BE2C (cell line): ENCODE measurements at regions not wholly inside any gene's neighbourhood (a gene's known extent, or its start where the extent isn't known, plus 50 kb on each side); places are given as distances from the start of the nearest gene placed in this dataset.

Experiments used
- DNase-seq: peaks from one replicate; pipeline ENCODE4 v3.0.0-alpha.2; 2020
- H3K27me3 ChIP-seq: fragments of 250-450 bp; sonication (Bioruptor Pico); 2 replicates; pipeline ENCODE4 v1.5.1; 2020; ENCODE audit warnings: mild to moderate bottlenecking
- H3K36me3 ChIP-seq: fragments of 250-450 bp; sonication (Bioruptor Pico); 2 replicates; pipeline ENCODE4 v1.5.1; 2020; ENCODE audit warnings: mild to moderate bottlenecking
- H3K4me1 ChIP-seq: fragments of 250-450 bp; sonication (Bioruptor Pico); 2 replicates; pipeline ENCODE4 v1.5.1; 2020
- H3K4me3 ChIP-seq: 2 replicates; pipeline ENCODE4 v1.5.1; 2011; ENCODE audit warnings: low read depth, low read length
- H3K9me3 ChIP-seq: fragments of 250-450 bp; sonication (Bioruptor Pico); 2 replicates; pipeline ENCODE4 v1.5.1; 2020
- CTCF ChIP-seq: IDR thresholded peaks from 2 replicates; pipeline ENCODE4 v1.5.1; 2012; ENCODE audit warnings: mild to moderate bottlenecking, low read depth, low read length

GRCh38 chr5:31008231-31008630 is 185.3 kb upstream of the CDH6 start:
- no peaks in the 10 kb centered on the region for H3K27me3 ChIP-seq
- no peak overlapping the region for H3K4me3 ChIP-seq
- no peaks in the 10 kb centered on the region for H3K9me3 ChIP-seq
- H3K4me1 ChIP-seq: no peaks in the 10 kb centered on the region
- no peak for TF ChIP-seq CTCF
- H3K36me3 ChIP-seq: no peaks in the 10 kb centered on the region
- no peak for DNase-seq

- H3K36me3 ChIP-seq: no peaks in the 10 kb centered on the region
- no peaks in the 10 kb centered on the region for H3K9me3 ChIP-seq
- no peaks in the 10 kb centered on the region for H3K27me3 ChIP-seq
- no peak overlapping the region for H3K4me3 ChIP-seq
- TF ChIP-seq CTCF: 0 out of 2 replicates have a peak, but pooled peaks have one; percentile 9
- no peaks in the 10 kb centered on the region for H3K4me1 ChIP-seq
- peak; percentile 24 for DNase-seq
These were observed 185.8 kb upstream of the CDH6 start for GRCh38 chr5:31007672-31008071.

GRCh38 chr5:31000287-31000686 is 193.2 kb upstream of the CDH6 start:
- H3K36me3 ChIP-seq: no peaks in the 10 kb centered on the region
- H3K4me1 ChIP-seq: peaks cover 3% of the 10 kb centered on the region; the same call in 1 of the 2 replicates
- TF ChIP-seq CTCF: no peak
- no peak for DNase-seq
- no peak overlapping the region for H3K4me3 ChIP-seq
- H3K9me3 ChIP-seq: no peaks in the 10 kb centered on the region
- H3K27me3 ChIP-seq: no peaks in the 10 kb centered on the region

- H3K27me3 ChIP-seq: no peaks in the 10 kb centered on the region
- TF ChIP-seq CTCF: no peak
- peak; percentile 51 for DNase-seq
- H3K4me1 ChIP-seq: peaks cover 3% of the 10 kb centered on the region; the same call in 1 of the 2 replicates
- H3K9me3 ChIP-seq: no peaks in the 10 kb centered on the region
- H3K4me3 ChIP-seq: no peak overlapping the region
- no peaks in the 10 kb centered on the region for H3K36me3 ChIP-seq
These were observed 195.8 kb upstream of the CDH6 start for GRCh38 chr5:30997681-30998080.

- Histone ChIP-seq H3K9me3 (no peaks in the 10 kb centered on the region), H3K4me1 (peaks cover 3% of the 10 kb centered on the region; the same call in 1 of the 2 replicates), H3K27me3 (no peaks in the 10 kb centered on the region), H3K4me3 (no peak overlapping the region), H3K36me3 (no peaks in the 10 kb centered on the region)
- no peak for TF ChIP-seq CTCF
- no peak for DNase-seq
These were observed 198.6 kb upstream of the CDH6 start for GRCh38 chr5:30994902-30995301.

- H3K27me3 ChIP-seq: no peaks in the 10 kb centered on the region
- H3K4me3 ChIP-seq: no peak overlapping the region
- peaks cover 8% of the 10 kb centered on the region; the same call in 1 of the 2 replicates for H3K4me1 ChIP-seq
- no peaks in the 10 kb centered on the region for H3K36me3 ChIP-seq
- no peaks in the 10 kb centered on the region for H3K9me3 ChIP-seq
- DNase-seq: no peak
- TF ChIP-seq CTCF: no peak
These were observed 199.3 kb upstream of the CDH6 start for GRCh38 chr5:30994176-30994575.
